HEK293 (cell line): ENCODE measurements at regions not wholly inside any gene's neighbourhood (a gene's known extent, or its start where the extent isn't known, plus 50 kb on each side); places are given as distances from the start of the nearest gene placed in this dataset.
A peak's percentile ranks its signal among the peaks of the same experiment; 100 is the strongest.

Experiments
- CTCF ChIA-PET: fragments of 350-600 bp; formaldehyde crosslinking; extraction: SDS; loops from one replicate; lab custom pipeline; 2021; ENCODE audit warnings: antibody characterized with exemption; lab: Yijun Ruan, JAX
- POLR2A ChIA-PET: fragments of 300-600 bp; formaldehyde crosslinking; extraction: SDS; loops from one replicate; lab custom pipeline; 2020; ENCODE audit warnings: antibody characterized with exemption, inconsistent platforms; lab: Yijun Ruan, JAX
- H3K27ac ChIP-seq: fragments of 200-500 bp; sonication (Bioruptor generic); 2 replicates; pipeline ENCODE4 v1.5.1; 2014; ENCODE audit warnings: low read depth, low read length, control low read depth, inconsistent platforms; ENCODE audit errors: extremely low read depth
- H3K36me3 ChIP-seq, 2 experiments: fragments of 200-500 bp in 1 of 2; sonication (Bioruptor generic) in 1 of 2; 1 replicate in 1 of 2; 2 replicates in 1 of 2; pipeline ENCODE4 v1.5.1; 2014 to 2017; ENCODE audit warnings: inconsistent platforms in 2 of 2, low read length in 2 of 2; ENCODE audit not compliant: control insufficient read depth in 2 of 2, insufficient read depth in 1 of 2
- H3K4me1 ChIP-seq: fragments of 200-500 bp; sonication (Bioruptor generic); 2 replicates; pipeline ENCODE4 v1.5.1; 2014; ENCODE audit warnings: mild to moderate bottlenecking, low read length, inconsistent platforms; ENCODE audit not compliant: control insufficient read depth, insufficient read depth
- H3K4me3 ChIP-seq: 2 replicates; pipeline ENCODE4 v1.5.1; 2011; ENCODE audit warnings: low read depth, mild to moderate bottlenecking, control low read depth, low read length, moderate library complexity
- H3K9me3 ChIP-seq: fragments of 200-500 bp; sonication (Bioruptor generic); 2 replicates; pipeline ENCODE4 v1.5.1; 2014; ENCODE audit warnings: low read depth, low read length, inconsistent platforms; ENCODE audit not compliant: control insufficient read depth, insufficient read depth
- CTCF ChIP-seq: fragments of 450-650 bp; formaldehyde crosslinking; IDR thresholded peaks from 2 replicates; pipeline ENCODE4 v1.5.1; 2016; ENCODE audit warnings: missing biosample characterization, missing genetic modification characterization
- MYNN ChIP-seq: fragments of 450-650 bp; formaldehyde crosslinking; IDR thresholded peaks from 2 replicates; pipeline ENCODE4 v1.5.1; 2016; ENCODE audit warnings: missing biosample characterization, missing genetic modification characterization, borderline replicate concordance
- PRDM10 ChIP-seq: fragments of 450-650 bp; formaldehyde crosslinking; IDR thresholded peaks from 2 replicates; pipeline ENCODE4 v1.5.1; 2016; ENCODE audit warnings: missing biosample characterization, missing genetic modification characterization
- ZFP69B ChIP-seq: fragments of 450-650 bp; formaldehyde crosslinking; IDR thresholded peaks from 2 replicates; pipeline ENCODE4 v1.5.1; 2016; ENCODE audit warnings: missing biosample characterization, missing genetic modification characterization
- ZIC2 ChIP-seq: fragments of 450-650 bp; formaldehyde crosslinking; IDR thresholded peaks from 2 replicates; pipeline ENCODE4 v1.5.1; 2016; ENCODE audit warnings: missing biosample characterization, missing genetic modification characterization
- ZNF146 ChIP-seq: fragments of 450-650 bp; formaldehyde crosslinking; IDR thresholded peaks from 2 replicates; pipeline ENCODE4 v1.5.1; 2016; ENCODE audit warnings: missing biosample characterization, missing genetic modification characterization
- ZNF16 ChIP-seq: fragments of 450-650 bp; formaldehyde crosslinking; IDR thresholded peaks from 2 replicates; pipeline ENCODE4 v1.5.1; 2016; ENCODE audit warnings: low read depth, missing biosample characterization, missing genetic modification characterization
- ZNF169 ChIP-seq: fragments of 450-650 bp; formaldehyde crosslinking; IDR thresholded peaks from 2 replicates; pipeline ENCODE4 v1.5.1; 2016; ENCODE audit warnings: missing biosample characterization, missing genetic modification characterization
- ZNF174 ChIP-seq: fragments of 450-650 bp; formaldehyde crosslinking; IDR thresholded peaks from 2 replicates; pipeline ENCODE4 v1.5.0; 2017; ENCODE audit warnings: missing biosample characterization, mild to moderate bottlenecking, missing genetic modification characterization
- ZNF280D ChIP-seq: fragments of 450-650 bp; formaldehyde crosslinking; IDR thresholded peaks from 2 replicates; pipeline ENCODE4 v1.5.1; 2016; ENCODE audit warnings: missing biosample characterization, missing genetic modification characterization
- ZNF292 ChIP-seq: fragments of 450-650 bp; formaldehyde crosslinking; IDR thresholded peaks from 2 replicates; pipeline ENCODE4 v1.5.1; 2016; ENCODE audit warnings: low read depth, missing biosample characterization, missing genetic modification characterization, borderline replicate concordance
- ZNF366 ChIP-seq: fragments of 450-650 bp; formaldehyde crosslinking; conservative IDR thresholded peaks from 2 replicates; pipeline ENCODE4 v1.5.1; 2016; ENCODE audit warnings: missing biosample characterization, missing genetic modification characterization
- ZNF513 ChIP-seq: fragments of 450-650 bp; IDR thresholded peaks from 2 replicates; pipeline ENCODE4 v1.5.1; 2018; ENCODE audit warnings: missing biosample characterization, missing genetic modification characterization
- ZNF521 ChIP-seq: fragments of 450-650 bp; formaldehyde crosslinking; IDR thresholded peaks from 2 replicates; pipeline ENCODE4 v1.5.1; 2017; ENCODE audit warnings: missing biosample characterization, mild to moderate bottlenecking, missing genetic modification characterization
- ZNF544 ChIP-seq: fragments of 450-650 bp; formaldehyde crosslinking; IDR thresholded peaks from 2 replicates; pipeline ENCODE4 v1.5.0; 2017; ENCODE audit warnings: missing biosample characterization, missing genetic modification characterization
- ZNF791 ChIP-seq: fragments of 450-650 bp; formaldehyde crosslinking; IDR thresholded peaks from 2 replicates; pipeline ENCODE4 v1.5.1; 2016; ENCODE audit warnings: missing biosample characterization, missing genetic modification characterization
- ZNF843 ChIP-seq: fragments of 450-650 bp; formaldehyde crosslinking; IDR thresholded peaks from 2 replicates; pipeline ENCODE4 v1.5.1; 2016; ENCODE audit warnings: missing biosample characterization, missing genetic modification characterization
- ZSCAN16 ChIP-seq: fragments of 450-650 bp; formaldehyde crosslinking; IDR thresholded peaks from 2 replicates; pipeline ENCODE4 v1.5.1; 2016; ENCODE audit warnings: missing biosample characterization, missing genetic modification characterization
- TF ChIP-seq, protein P1 (sequence below): fragments of 450-650 bp; formaldehyde crosslinking; IDR thresholded peaks from 2 replicates; pipeline ENCODE4 v1.5.1; 2017; ENCODE audit warnings: missing biosample characterization, missing genetic modification characterization

DNA sequence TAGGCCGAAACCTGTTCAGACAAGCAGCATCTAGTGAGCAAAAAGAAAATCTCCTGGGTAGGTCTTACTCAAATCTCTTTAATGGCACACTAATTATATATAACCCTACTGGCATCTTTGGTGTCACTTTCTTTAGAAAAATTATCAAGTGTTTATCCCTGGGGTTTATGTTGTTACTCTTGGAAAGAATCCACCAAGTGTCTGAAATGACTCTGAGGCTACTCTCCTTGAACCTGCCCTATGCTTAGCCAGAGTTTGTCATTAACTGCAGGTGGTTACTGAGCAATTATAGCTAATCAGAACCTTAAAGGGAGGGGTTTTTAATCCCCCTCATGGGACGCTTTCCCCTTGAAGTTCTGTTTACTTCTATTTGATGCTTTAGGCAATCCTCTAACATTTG is 381.9 kb downstream of the PLK2 start (continued):
- 0 out of 2 replicates have a peak, but pooled peaks have one; percentile 14 for TF ChIP-seq PRDM10
- TF ChIP-seq ZNF169 (tag by site-specific recombination): no peak
- no peak for TF ChIP-seq ZNF280D (tag by site-specific recombination)
- peak; percentile 54 for TF ChIP-seq ZIC2 (tag by site-specific recombination)
- peak; percentile 92 for TF ChIP-seq ZNF843 (tag by site-specific recombination)
- no peak for TF ChIP-seq MYNN (tag by site-specific recombination)
- TF ChIP-seq ZNF174 (tag by site-specific recombination): no peak
- TF ChIP-seq, all 188 proteins: peak for 31

DNA sequence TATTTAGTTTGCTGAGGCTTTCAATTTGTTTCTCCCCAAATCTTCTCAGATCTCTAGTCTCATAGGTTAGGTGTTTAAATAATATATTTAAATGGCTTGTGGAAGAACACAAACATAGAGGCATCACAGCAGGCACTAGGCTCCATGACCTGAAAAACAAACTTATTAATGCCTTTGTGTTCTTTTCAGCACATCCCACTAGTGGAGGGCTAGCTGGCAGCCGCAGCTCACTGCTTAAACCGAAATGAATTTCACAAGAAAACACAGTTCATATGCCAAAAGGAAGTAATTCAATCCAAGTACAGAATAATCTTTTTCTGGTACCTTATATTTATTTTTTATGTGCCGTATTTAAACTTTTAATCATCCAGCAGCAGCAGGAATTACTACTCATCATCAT is 382.5 kb downstream of the PLK2 start:
- Histone ChIP-seq H3K9me3 (no peaks in the 10 kb centered on the region), H3K36me3 (no peaks in the 10 kb centered on the region), H3K27ac (no peak overlapping the region; the same call in 1 of the 2 replicates), H3K4me3 (no peak overlapping the region), H3K4me1 (peaks cover 17% of the 10 kb centered on the region)
- CTCF ChIA-PET: no interaction called here
- TF ChIP-seq, protein P1, sequence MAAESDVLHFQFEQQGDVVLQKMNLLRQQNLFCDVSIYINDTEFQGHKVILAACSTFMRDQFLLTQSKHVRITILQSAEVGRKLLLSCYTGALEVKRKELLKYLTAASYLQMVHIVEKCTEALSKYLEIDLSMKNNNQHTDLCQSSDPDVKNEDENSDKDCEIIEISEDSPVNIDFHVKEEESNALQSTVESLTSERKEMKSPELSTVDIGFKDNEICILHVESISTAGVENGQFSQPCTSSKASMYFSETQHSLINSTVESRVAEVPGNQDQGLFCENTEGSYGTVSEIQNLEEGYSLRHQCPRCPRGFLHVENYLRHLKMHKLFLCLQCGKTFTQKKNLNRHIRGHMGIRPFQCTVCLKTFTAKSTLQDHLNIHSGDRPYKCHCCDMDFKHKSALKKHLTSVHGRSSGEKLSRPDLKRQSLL (tag by site-specific recombination): peak; percentile 49; the same call in 1 of the 2 replicates
- TF ChIP-seq ZNF292: no peak
- POLR2A ChIA-PET: no interaction called here

DNA sequence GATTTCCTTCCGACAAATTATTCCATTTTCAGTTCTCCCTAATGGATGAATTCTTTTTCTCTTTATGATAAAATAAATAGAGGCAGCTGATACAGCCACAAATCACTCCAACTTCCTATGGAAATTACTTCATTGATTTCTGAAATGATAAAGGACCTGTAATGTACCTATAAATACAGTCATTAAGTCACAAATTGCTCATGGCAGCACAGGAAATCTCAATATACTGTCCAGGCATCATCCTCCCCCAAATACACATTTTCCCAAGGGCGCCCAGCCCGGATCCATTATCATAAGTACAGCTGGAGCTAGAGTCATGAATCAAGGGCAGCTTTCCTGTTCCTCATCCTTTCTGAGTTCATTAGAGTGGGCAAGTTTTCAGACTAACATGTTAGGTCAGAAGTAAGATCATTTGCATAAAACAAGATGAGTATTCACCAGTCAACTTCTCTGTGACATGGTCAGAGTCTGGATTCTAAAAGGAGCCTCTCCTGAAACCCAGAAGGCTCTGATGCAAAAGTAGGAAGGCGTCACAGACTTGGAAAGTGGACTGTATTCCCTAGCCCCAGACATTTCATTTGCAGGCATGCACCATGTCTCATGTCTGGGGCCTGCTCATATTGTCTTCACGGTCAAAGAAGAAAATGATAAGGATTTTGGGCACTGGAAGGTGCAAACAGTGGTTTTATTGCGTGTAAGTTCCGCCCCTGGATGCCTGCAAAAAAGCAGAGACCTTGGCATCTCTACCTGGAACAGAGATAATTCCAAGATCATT is 383.2 kb downstream of the PLK2 start:
- H3K4me3 ChIP-seq: no peak overlapping the region
- POLR2A ChIA-PET: no interaction called here
- H3K36me3 ChIP-seq: no peaks in the 10 kb centered on the region
- no peak overlapping the region for H3K27ac ChIP-seq
- H3K4me1 ChIP-seq: peaks cover 17% of the 10 kb centered on the region
- H3K9me3 ChIP-seq: no peaks in the 10 kb centered on the region
- CTCF ChIA-PET: no interaction called here
- no peak for TF ChIP-seq ZNF366 (tag by site-specific recombination)
- TF ChIP-seq ZNF146 (tag by site-specific recombination): no peak
- no peak for TF ChIP-seq ZFP69B
- TF ChIP-seq ZNF513 (tag by site-specific recombination): no peak
- no peak for TF ChIP-seq ZNF16
- TF ChIP-seq ZNF791 (tag by site-specific recombination): no peak
- no peak for TF ChIP-seq ZNF544 (tag by site-specific recombination)
- no peak for TF ChIP-seq CTCF (tag by site-specific recombination)
- TF ChIP-seq ZNF521: no peak
- no peak for TF ChIP-seq ZSCAN16 (tag by site-specific recombination)
